Ascending aorta (tissue), 2 donors: ENCODE measurements at regions not wholly inside any gene's neighbourhood (a gene's known extent, or its start where the extent isn't known, plus 50 kb on each side); places are given as distances from the start of the nearest gene placed in this dataset.

Experiments
- DNase-seq, 2 donors: peaks; one replicate each; pipeline ENCODE4 v3.0.0-alpha.2; 2019; ENCODE audit warnings: low spot score in 2 of 2
- H3K27ac ChIP-seq, 2 donors: fragments of 200-600 bp; sonication (generic); one replicate each; pipeline ENCODE4 v1.5.1; 2016 to 2017; ENCODE audit warnings: mild to moderate bottlenecking in 1 of 2
- H3K27me3 ChIP-seq: fragments of 200-600 bp; sonication (generic); one replicate; pipeline ENCODE4 v1.5.1; 2017
- H3K36me3 ChIP-seq, 2 donors: fragments of 200-600 bp; sonication (generic); one replicate each; pipeline ENCODE4 v1.5.1; 2016
- H3K4me1 ChIP-seq, 2 donors: fragments of 200-600 bp; sonication (generic); one replicate each; pipeline ENCODE4 v1.5.1; 2016 to 2017; ENCODE audit warnings: mild to moderate bottlenecking in 1 of 2
- H3K4me3 ChIP-seq, 2 donors: fragments of 200-600 bp; sonication (generic); one replicate each; pipeline ENCODE4 v1.5.1; 2016 to 2017; ENCODE audit warnings: mild to moderate bottlenecking in 1 of 2
- H3K9me3 ChIP-seq, 2 donors: fragments of 200-600 bp; sonication (generic); one replicate each; pipeline ENCODE4 v1.5.1; 2016
- CTCF ChIP-seq, 3 experiments: fragments of 200-600 bp in 2 of 3; fragments of 450-650 bp in 1 of 3; sonication (generic) in 2 of 3; IDR thresholded peaks; one replicate each; pipeline ENCODE4 v1.5.1; 2016 to 2019; ENCODE audit warnings: antibody characterized with exemption in 3 of 3, mild to moderate bottlenecking in 1 of 3, moderate library complexity in 1 of 3
- intact Hi-C: fragments of 100-400 bp; cut with DNase I; formaldehyde crosslinking; loops from one replicate; pipeline ENCODE4 v1.15.1; 2023

GRCh38 chr10:88107296-88108097 is 244.1 kb downstream of the PTEN start:
- Histone ChIP-seq H3K27me3 (no peaks in the 10 kb centered on the region), H3K4me1 (peaks cover 0 to 6% of the 10 kb centered on the region in 2 donors), H3K36me3 (no peaks in the 10 kb centered on the region), H3K4me3 (no peak overlapping the region), H3K9me3 (no peaks in the 10 kb centered on the region), H3K27ac (no peak overlapping the region)
- intact Hi-C loops: no loop called here
- TF ChIP-seq CTCF (IDR thresholded peaks at IDR 0.05): no peak
- no peak for DNase-seq

GRCh38 chr10:88108115-88108610 is 244.7 kb downstream of the PTEN start:
- H3K4me1 ChIP-seq: peaks cover 0 to 6% of the 10 kb centered on the region in 2 donors
- H3K27ac ChIP-seq: no peak overlapping the region
- no peaks in the 10 kb centered on the region for H3K9me3 ChIP-seq
- no peak for DNase-seq
- no peak overlapping the region for H3K4me3 ChIP-seq
- TF ChIP-seq CTCF (IDR thresholded peaks at IDR 0.05): no peak
- no peaks in the 10 kb centered on the region for H3K27me3 ChIP-seq
- intact Hi-C loops: no loop called here
- no peaks in the 10 kb centered on the region for H3K36me3 ChIP-seq

- intact Hi-C loops: loop anchor here (5.0 kb wide), 3 partner anchors 68 to 877 kb away; no protein-coding TSS in a partner anchor
- peaks cover 0 to 6% of the 10 kb centered on the region in 2 donors for H3K4me1 ChIP-seq
- no peaks in the 10 kb centered on the region for H3K36me3 ChIP-seq
- DNase-seq: no peak
- H3K9me3 ChIP-seq: no peaks in the 10 kb centered on the region
- no peak for TF ChIP-seq CTCF (IDR thresholded peaks at IDR 0.05)
- H3K27me3 ChIP-seq: no peaks in the 10 kb centered on the region
- no peak overlapping the region for H3K4me3 ChIP-seq
- H3K27ac ChIP-seq: no peak overlapping the region
Observed at GRCh38 chr10:88110355-88110754, 246.9 kb downstream of the PTEN start.

GRCh38 chr10:88110822-88111221 is 247.4 kb downstream of the PTEN start:
- no peaks in the 10 kb centered on the region for H3K36me3 ChIP-seq
- no peak overlapping the region for H3K27ac ChIP-seq
- intact Hi-C loops: loop anchor here (5.0 kb wide), 3 partner anchors 69 to 876 kb away; no protein-coding TSS in a partner anchor
- H3K27me3 ChIP-seq: no peaks in the 10 kb centered on the region
- no peak for DNase-seq
- no peaks in the 10 kb centered on the region for H3K9me3 ChIP-seq
- TF ChIP-seq CTCF (IDR thresholded peaks at IDR 0.05): no peak
- H3K4me3 ChIP-seq: no peak overlapping the region
- H3K4me1 ChIP-seq: peaks cover 0 to 6% of the 10 kb centered on the region in 2 donors

- no peaks in the 10 kb centered on the region for H3K9me3 ChIP-seq
- intact Hi-C loops: loop anchor here (5.0 kb wide), 3 partner anchors 69 to 876 kb away; no protein-coding TSS in a partner anchor
- H3K27ac ChIP-seq: no peak overlapping the region
- H3K36me3 ChIP-seq: no peaks in the 10 kb centered on the region
- peaks cover 0 to 6% of the 10 kb centered on the region in 2 donors for H3K4me1 ChIP-seq
- no peak overlapping the region for H3K4me3 ChIP-seq
- no peak for DNase-seq
- no peaks in the 10 kb centered on the region for H3K27me3 ChIP-seq
- no peak for TF ChIP-seq CTCF (IDR thresholded peaks at IDR 0.05)
Observed at GRCh38 chr10:88111294-88111693, 247.9 kb downstream of the PTEN start.
